WTC11 (cell line): ENCODE measurements at regions not wholly inside any gene's neighbourhood (a gene's known extent, or its start where the extent isn't known, plus 50 kb on each side); places are given as distances from the start of the nearest gene placed in this dataset.

Experiments used
- CTCF ChIP-seq: fragments of 200-600 bp; IDR thresholded peaks from 2 replicates; pipeline ENCODE4 v1.8.0; 2022; ENCODE audit warnings: antibody characterized with exemption
- FOXJ3 ChIP-seq: sonication (generic); formaldehyde crosslinking; IDR thresholded peaks from 2 replicates; pipeline ENCODE4 v1.9.0; 2021; ENCODE audit warnings: missing genetic modification reagents, mild to moderate bottlenecking, borderline replicate concordance
- HMGA2 ChIP-seq: fragments of 250-450 bp; sonication (Bioruptor Pico); IDR thresholded peaks from 2 replicates; pipeline ENCODE4 v1.4.0; 2021; ENCODE audit warnings: mild to moderate bottlenecking, moderate library complexity
- JUN ChIP-seq: sonication (generic); formaldehyde crosslinking; IDR thresholded peaks from 2 replicates; pipeline ENCODE4 v1.8.0; 2023; ENCODE audit warnings: mild to moderate bottlenecking, missing genetic modification reagents
- TCF7 ChIP-seq: sonication (generic); formaldehyde crosslinking; IDR thresholded peaks from 2 replicates; pipeline ENCODE4 v1.8.0; 2022; ENCODE audit warnings: mild to moderate bottlenecking, low read depth, missing genetic modification reagents, moderate library complexity
- ZBTB21 ChIP-seq: sonication (generic); formaldehyde crosslinking; IDR thresholded peaks from 2 replicates; pipeline ENCODE4 v1.8.1; 2023; ENCODE audit warnings: mild to moderate bottlenecking, missing genetic modification reagents, borderline replicate concordance
- ZNF138 ChIP-seq: sonication (generic); formaldehyde crosslinking; conservative IDR thresholded peaks from 2 replicates; pipeline ENCODE4 v1.8.1; 2022; ENCODE audit warnings: mild to moderate bottlenecking, moderate library complexity, missing genetic modification reagents
- TF ChIP-seq, protein P1 (sequence below): fragments of 250-450 bp; sonication (Bioruptor Pico); IDR thresholded peaks from 2 replicates; pipeline ENCODE4 v1.9.0; 2021; ENCODE audit warnings: moderate library complexity, mild to moderate bottlenecking, inconsistent platforms, borderline replicate concordance
- TF ChIP-seq, protein P2 (sequence below): sonication (generic); formaldehyde crosslinking; IDR thresholded peaks from 2 replicates; pipeline ENCODE4 v1.8.1; 2023; ENCODE audit warnings: mild to moderate bottlenecking, missing genetic modification reagents, moderate library complexity

DNA sequence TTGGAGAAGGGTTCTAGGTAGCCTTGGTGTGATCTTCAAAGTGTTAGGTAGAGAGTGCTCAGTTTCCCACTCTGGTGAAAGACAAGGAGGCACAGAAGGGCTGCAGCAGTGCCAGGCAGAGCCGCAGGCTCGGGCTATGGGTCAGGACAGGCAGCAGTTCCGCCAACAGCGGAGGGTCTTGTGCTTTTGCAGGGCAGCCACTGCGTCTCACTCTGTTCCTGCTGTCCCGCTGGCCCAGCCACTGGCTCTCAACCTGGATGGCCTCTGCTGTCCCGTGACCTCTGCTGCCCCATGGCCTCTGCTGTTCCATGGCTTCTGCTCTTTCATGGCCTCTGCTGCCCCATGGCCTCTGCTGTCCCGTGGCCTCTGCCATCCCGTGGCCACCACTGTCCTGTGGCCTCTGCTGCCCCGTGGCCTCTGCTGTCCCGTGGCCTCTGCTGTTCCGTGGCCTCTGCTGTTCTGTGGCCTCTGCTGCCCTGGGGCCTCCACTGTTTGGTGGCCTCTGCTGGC lies 175.7 kb downstream of the URI1 start:
- TF ChIP-seq FOXJ3 (CRISPR knock-in tag) (no peak), ZNF138 (no peak), TCF7 (CRISPR knock-in tag) (no peak), HMGA2 (CRISPR knock-in tag) (no peak), ZBTB21 (CRISPR knock-in tag) (no peak), JUN (CRISPR knock-in tag) (no peak), CTCF (no peak)
- TF ChIP-seq, protein P1, sequence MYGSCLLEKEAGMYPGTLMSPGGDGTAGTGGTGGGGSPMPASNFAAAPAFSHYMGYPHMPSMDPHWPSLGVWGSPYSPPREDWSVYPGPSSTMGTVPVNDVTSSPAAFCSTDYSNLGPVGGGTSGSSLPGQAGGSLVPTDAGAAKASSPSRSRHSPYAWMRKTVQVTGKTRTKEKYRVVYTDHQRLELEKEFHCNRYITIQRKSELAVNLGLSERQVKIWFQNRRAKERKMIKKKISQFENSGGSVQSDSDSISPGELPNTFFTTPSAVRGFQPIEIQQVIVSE = no peak
- TF ChIP-seq, protein P2, sequence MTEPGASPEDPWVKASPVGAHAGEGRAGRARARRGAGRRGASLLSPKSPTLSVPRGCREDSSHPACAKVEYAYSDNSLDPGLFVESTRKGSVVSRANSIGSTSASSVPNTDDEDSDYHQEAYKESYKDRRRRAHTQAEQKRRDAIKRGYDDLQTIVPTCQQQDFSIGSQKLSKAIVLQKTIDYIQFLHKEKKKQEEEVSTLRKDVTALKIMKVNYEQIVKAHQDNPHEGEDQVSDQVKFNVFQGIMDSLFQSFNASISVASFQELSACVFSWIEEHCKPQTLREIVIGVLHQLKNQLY (CRISPR knock-in tag) = no peak
